Osteocyte (in vitro differentiated cells): ENCODE measurements at regions not wholly inside any gene's neighbourhood (a gene's known extent, or its start where the extent isn't known, plus 50 kb on each side); places are given as distances from the start of the nearest gene placed in this dataset.
"Not testable (repeated sequence)": the region's sequence is repeated elsewhere in the genome, so short reads cannot be mapped to it uniquely, and the experiment has no call there.

ENCODE experiments used
- DNase-seq: peaks from one replicate; pipeline ENCODE4 v3.0.0; 2021; ENCODE audit warnings: mixed read lengths; ENCODE audit not compliant: unreplicated experiment; ENCODE audit errors: extremely low spot score
- H3K27ac Mint-ChIP-seq: one replicate; pipeline ENCODE4 v1.8.0; 2021; ENCODE audit warnings: mild to moderate bottlenecking, mixed read lengths; ENCODE audit not compliant: unreplicated experiment
- H3K27me3 Mint-ChIP-seq: one replicate; pipeline ENCODE4 v1.8.0; 2021; ENCODE audit warnings: mixed read lengths; ENCODE audit not compliant: unreplicated experiment
- H3K36me3 Mint-ChIP-seq: one replicate; pipeline ENCODE4 v1.8.0; 2021; ENCODE audit warnings: mixed read lengths; ENCODE audit not compliant: unreplicated experiment
- H3K4me1 Mint-ChIP-seq: one replicate; pipeline ENCODE4 v1.8.0; 2021; ENCODE audit warnings: mixed read lengths; ENCODE audit not compliant: unreplicated experiment
- H3K4me3 Mint-ChIP-seq: one replicate; pipeline ENCODE4 v1.8.0; 2021; ENCODE audit warnings: mild to moderate bottlenecking, moderate library complexity, mixed read lengths; ENCODE audit not compliant: unreplicated experiment
- H3K9me3 Mint-ChIP-seq: one replicate; pipeline ENCODE4 v1.8.0; 2021; ENCODE audit warnings: mixed read lengths; ENCODE audit not compliant: unreplicated experiment
- TF ChIP-seq, protein P1 (sequence below): fragments of 200-600 bp; sonication (generic); IDR thresholded peaks from 2 replicates; pipeline ENCODE4 v1.5.0; 2021; ENCODE audit warnings: antibody characterized with exemption, mild to moderate bottlenecking, moderate library complexity

DNA sequence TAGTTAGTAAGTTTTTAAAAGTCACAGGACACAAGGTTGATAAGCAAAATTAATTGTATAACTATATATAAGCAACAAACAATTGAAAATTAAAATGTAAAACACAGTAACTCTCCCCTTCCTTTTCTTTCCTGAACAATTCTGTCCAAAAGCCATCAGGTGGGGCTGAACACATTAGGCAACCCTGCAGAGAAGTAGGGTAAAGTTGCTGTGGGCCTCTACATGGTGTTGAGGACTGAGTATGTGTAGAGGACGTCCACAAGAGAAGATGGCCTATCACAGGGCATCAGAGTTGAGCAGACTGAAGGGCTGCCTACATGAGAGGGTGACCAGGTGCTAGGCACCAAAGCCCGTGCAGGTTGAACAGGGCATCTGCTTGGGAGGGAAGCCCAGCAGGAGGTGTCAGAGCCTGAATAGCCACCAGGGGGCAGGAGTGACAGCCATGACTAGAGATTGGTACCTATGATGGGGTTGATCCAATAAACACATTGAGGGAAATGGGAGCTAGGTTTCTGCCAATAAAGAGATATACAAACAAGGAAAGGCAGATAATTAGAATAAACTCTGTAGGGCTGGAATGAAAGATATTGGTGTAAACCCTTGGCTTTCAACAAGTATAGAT lies 415.1 kb downstream of the NPIPA8 start:
- Mint-ChIP-seq H3K4me3 (no peak overlapping the region), H3K27me3 (no peaks in the 10 kb centered on the region), H3K9me3 (peaks cover 59% of the 10 kb centered on the region), H3K4me1 (no peaks in the 10 kb centered on the region), H3K27ac (no peak overlapping the region), H3K36me3 (no peaks in the 10 kb centered on the region)
- DNase-seq: no peak
- TF ChIP-seq, protein P1, sequence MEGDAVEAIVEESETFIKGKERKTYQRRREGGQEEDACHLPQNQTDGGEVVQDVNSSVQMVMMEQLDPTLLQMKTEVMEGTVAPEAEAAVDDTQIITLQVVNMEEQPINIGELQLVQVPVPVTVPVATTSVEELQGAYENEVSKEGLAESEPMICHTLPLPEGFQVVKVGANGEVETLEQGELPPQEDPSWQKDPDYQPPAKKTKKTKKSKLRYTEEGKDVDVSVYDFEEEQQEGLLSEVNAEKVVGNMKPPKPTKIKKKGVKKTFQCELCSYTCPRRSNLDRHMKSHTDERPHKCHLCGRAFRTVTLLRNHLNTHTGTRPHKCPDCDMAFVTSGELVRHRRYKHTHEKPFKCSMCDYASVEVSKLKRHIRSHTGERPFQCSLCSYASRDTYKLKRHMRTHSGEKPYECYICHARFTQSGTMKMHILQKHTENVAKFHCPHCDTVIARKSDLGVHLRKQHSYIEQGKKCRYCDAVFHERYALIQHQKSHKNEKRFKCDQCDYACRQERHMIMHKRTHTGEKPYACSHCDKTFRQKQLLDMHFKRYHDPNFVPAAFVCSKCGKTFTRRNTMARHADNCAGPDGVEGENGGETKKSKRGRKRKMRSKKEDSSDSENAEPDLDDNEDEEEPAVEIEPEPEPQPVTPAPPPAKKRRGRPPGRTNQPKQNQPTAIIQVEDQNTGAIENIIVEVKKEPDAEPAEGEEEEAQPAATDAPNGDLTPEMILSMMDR: peak; percentile 16

DNA sequence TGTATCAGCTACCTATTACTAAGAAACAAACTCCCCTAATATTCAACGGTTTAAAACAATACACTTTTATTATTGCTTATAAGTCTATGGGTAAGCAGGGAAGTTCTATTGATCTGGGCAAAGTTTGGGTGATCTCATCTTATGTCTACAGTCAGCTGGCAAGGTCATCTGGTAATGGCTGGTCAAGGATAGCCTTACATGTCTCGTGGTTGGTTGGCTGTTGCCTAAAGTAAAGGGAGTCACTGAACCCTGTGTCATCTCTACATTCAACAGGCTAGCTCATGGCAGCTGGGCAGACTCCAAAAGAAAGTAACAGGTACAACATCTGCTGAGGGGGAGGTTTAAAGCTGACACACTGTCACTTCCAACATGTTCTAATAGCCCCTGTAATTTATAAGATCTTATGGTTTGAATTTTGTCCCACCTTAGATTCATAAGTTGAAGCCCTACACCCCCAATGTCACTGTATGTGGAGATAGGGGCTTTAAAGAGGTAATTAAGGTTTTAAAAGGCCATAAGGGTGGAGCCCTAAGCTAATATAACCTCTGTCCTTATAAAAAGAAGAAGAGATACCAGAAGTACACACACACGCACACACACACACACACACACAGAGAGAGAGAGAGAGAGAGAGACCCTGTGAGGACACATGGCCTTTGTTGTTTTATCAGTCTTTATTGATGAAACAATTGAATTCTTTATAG lies 419.1 kb downstream of the NPIPA8 start:
- H3K4me1 Mint-ChIP-seq: no peaks in the 10 kb centered on the region
- H3K27ac Mint-ChIP-seq: no peak overlapping the region
- TF ChIP-seq, protein P1: no peak
- no peaks in the 10 kb centered on the region for H3K27me3 Mint-ChIP-seq
- no peak for DNase-seq
- H3K9me3 Mint-ChIP-seq: peaks cover 70% of the 10 kb centered on the region
- no peak overlapping the region for H3K4me3 Mint-ChIP-seq
- H3K36me3 Mint-ChIP-seq: no peaks in the 10 kb centered on the region

DNA sequence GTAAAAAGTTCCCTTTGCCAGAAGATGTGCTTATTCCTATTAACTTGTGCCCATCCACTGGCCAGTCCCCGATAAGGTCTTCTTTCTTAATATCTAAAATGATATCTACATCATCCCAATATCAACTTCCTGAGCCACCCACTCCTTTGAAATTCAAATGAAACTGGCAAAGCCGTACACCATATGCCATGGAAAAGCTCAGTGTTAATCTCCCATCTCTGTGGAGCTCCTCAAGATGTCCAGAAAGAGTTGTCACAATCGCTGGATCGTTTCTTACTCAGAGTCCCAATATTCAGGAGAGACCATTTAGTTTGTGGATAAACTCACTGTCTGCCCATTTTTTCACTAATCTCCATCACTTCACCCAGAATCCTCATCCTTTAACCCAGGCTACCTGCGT lies 420.7 kb downstream of the NPIPA8 start:
- no peaks in the 10 kb centered on the region for H3K27me3 Mint-ChIP-seq
- H3K4me1 Mint-ChIP-seq: no peaks in the 10 kb centered on the region
- peaks cover 64% of the 10 kb centered on the region for H3K9me3 Mint-ChIP-seq
- H3K4me3 Mint-ChIP-seq: no peak overlapping the region
- no peaks in the 10 kb centered on the region for H3K36me3 Mint-ChIP-seq
- no peak overlapping the region for H3K27ac Mint-ChIP-seq
- no peak for DNase-seq
- TF ChIP-seq, protein P1: no peak

DNA sequence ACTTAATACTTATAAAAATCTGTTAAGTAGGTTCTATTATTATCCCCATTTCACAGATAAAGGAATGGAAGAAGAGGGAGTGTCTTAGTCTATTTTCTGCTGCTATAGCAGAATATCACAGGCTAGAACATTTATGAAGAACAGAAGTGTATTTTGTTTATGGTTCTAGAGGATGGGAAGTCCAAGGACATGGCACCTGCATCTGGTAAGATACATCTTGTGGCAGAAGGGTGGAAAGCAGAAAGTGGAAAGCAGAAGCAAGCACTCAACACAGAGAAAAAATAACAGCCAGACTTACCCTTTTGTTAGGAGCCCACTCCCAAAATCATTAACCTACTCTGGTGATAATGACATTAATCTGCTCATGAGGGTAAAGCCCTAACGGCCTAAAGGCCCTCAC lies 422.4 kb downstream of the NPIPA8 start:
- Mint-ChIP-seq H3K36me3 (peaks cover 1% of the 10 kb centered on the region), H3K9me3 (peaks cover 55% of the 10 kb centered on the region), H3K27me3 (no peaks in the 10 kb centered on the region), H3K4me1 (no peaks in the 10 kb centered on the region), H3K4me3 (no peak overlapping the region), H3K27ac (no peak overlapping the region)
- TF ChIP-seq, protein P1: no peak
- no peak for DNase-seq

DNA sequence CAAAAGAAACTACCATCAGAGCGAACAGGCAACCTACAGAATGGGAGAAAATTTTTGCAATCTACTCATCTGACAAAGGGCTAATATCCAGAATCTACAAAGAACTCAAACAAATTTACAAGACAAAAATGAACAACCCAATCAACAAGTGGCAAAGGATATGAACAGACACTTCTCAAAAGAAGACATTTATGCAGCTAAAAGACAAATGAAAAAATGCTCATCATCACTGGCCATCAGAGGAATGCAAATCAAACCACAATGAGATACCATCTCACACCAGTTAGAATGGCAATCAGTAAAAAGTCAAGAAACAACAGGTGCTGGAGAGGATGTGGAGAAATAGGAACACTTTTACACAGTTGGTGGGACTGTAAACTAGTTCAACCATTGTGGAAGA lies 425.0 kb downstream of the NPIPA8 start:
- H3K4me3 Mint-ChIP-seq, H3K4me1 Mint-ChIP-seq, H3K27me3 Mint-ChIP-seq, DNase-seq, H3K36me3 Mint-ChIP-seq, H3K27ac Mint-ChIP-seq: not testable (repeated sequence)
- peaks cover 37% of the 10 kb centered on the region for H3K9me3 Mint-ChIP-seq

DNA sequence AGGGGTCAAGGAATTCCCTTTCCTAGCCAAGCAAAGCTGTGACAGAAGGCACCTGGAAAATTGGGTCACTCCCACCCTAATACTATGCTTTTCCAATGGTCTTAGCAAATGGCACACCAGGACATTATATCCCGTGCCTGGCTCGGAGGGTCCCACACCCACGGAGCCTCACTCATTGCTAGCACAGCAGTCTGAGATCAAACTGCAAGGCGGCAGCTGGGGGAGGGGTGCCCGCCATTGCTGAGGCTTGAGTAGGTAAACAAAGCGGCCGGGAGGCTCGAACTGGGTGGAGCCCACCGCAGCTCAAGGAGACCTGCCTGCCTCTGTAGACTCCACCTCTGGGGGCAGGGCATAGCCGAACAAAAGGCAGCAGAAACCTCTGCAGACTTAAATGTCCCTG lies 429.9 kb downstream of the NPIPA8 start:
- not testable (repeated sequence) for H3K36me3 Mint-ChIP-seq, H3K27me3 Mint-ChIP-seq, H3K4me3 Mint-ChIP-seq, H3K27ac Mint-ChIP-seq, DNase-seq, H3K4me1 Mint-ChIP-seq
- peaks cover 37% of the 10 kb centered on the region for H3K9me3 Mint-ChIP-seq
